ENCODE measurements at regions not wholly inside any gene's neighbourhood (a gene's known extent, or its start where the extent isn't known, plus 50 kb on each side); places are given as distances from the start of the nearest gene placed in this dataset.
"Not testable (repeated sequence)": the region's sequence is repeated elsewhere in the genome, so short reads cannot be mapped to it uniquely, and the experiment has no call there.

- in situ Hi-C loops (cut with HindIII; ENCODE audit: low sequenced_read_pairs); DNase-seq (ENCODE audit: low spot score): not testable (repeated sequence)
These were observed 62.3 kb upstream of the PLGLB2 start for GRCh38 chr2:87685558-87685957.

DNA sequence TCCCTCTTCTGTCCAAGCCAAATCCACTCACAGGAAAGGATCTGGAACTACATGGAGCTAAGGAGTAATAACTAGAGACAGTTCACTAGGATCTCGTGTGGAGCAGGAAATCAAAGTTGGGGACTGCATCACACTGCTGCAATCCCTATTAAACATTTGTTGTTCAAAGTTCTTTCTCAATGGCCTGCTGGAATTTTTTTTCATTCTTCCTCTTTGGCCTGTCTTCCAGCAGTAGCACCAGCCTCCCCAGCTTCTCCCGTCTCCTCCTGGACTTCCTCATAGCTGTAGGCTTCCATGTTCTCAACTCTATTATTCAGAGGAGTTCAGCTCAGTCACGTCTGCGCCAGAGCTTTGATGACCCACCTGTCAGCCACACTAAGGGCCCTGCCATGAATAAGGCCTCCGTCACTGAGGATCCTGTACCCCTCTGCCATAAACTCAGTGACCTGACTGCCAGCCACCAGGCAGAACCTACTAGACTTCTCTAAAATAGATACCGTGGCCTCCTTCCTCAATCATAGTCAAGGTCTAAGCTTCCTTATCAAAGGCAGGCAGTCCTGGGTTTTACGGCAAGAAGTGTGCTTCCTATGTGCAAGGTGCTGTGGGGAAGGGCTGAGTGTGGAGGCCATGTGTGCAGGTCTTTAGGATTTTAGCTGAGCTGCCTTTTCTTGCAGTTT lies 60.9 kb upstream of the PLGLB2 start:
- DNase-seq (ENCODE audit: low spot score); in situ Hi-C loops (cut with HindIII; ENCODE audit: low sequenced_read_pairs): not testable (repeated sequence)

- in situ Hi-C loops (cut with HindIII; ENCODE audit: low sequenced_read_pairs); DNase-seq (ENCODE audit: low spot score): not testable (repeated sequence)
These were observed 60.2 kb upstream of the PLGLB2 start for GRCh38 chr2:87687550-87688270.

DNA sequence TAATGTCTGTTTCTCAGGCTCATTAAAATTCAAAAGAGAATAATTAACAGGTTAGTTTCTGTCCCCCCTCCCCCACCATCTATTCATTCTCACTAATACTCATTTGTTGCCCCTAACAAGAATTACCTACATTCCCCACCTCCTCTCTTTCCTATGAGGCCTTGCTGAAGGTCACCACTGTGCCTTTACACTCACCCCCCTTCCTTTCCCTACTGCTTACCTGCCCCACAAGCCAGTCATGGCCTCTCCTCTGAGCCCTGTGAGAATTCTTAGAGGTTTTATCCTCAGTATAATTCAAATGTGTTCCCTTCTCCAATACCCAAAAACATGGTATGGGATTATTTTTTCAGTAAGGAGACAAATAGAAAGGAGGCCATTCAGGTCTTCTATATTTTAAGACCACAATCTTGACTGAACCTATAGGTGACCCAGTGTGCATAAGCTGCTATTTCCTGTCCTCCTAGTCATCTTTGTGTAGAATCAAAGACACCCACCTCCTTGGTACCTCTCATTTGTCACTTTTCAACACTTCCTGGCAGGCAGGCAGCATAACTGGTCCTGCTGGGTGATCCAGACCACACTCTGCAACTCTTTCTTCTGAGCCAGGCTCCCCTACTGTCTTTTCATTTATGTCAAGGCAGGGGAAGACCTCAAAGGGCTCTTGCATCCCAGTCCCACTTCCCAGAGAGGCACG lies 55.8 kb upstream of the PLGLB2 start:
- DNase-seq (ENCODE audit: low spot score); in situ Hi-C loops (cut with HindIII; ENCODE audit: low sequenced_read_pairs): not testable (repeated sequence)

DNA sequence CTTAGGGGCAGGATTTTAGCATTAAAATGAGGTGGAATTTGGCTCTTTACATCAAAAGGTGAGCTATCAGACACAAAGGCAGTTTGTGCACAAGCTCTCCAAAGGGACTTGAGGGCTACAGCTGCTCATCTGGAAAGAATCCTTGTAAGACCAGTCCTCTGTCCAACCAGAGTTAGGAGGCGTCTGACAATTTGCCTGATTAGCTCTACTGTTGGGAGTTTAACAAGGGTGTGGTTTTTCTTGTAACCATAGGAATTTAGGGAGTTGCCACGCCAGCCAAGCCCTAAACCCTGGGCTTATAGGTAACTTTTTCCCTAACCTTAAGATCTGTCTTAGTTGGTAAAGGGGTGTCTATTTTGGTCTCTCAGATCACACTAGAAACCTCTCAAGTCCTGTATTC lies 55.0 kb upstream of the PLGLB2 start:
- DNase-seq (ENCODE audit: low spot score); in situ Hi-C loops (cut with HindIII; ENCODE audit: low sequenced_read_pairs): not testable (repeated sequence)

GRCh38 chr2:87693882-87694281 lies 54.0 kb upstream of the PLGLB2 start:
- in situ Hi-C loops (cut with HindIII; ENCODE audit: low sequenced_read_pairs); DNase-seq (ENCODE audit: low spot score): not testable (repeated sequence)

DNA sequence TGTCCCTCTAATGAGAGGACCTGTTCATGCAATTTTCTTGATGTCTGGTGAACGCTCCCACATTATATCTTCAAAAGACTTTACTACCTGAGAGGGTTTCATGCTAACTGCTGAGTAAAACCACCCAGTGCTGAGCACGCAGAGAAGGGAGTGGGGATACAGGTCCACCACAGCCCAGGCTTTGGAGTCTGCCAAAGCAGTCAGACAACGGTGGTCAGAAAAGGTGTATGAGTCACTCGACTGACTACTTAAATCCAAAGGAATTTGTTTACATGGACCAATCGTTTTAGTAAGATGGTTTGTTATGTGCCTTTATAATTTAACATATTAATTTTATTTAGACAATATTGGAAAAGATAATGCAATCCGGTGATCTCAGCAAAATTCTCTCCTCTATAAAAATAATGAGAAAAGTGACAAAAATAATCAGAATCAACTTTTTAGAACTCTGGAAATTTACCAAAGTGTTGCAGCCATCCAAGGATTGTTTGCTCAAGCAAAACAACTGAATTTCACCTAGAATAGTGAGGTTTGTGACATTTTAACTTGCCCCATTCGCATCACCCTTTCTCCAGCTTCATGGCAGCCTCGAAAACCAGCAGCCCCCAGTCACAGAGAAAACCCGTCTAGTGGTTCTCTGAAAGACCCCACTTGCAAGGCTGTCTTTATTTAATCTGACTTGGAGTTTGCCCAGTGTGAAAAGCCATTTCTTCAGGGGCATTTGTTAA lies 52.1 kb upstream of the PLGLB2 start:
- DNase-seq (ENCODE audit: low spot score); in situ Hi-C loops (cut with HindIII; ENCODE audit: low sequenced_read_pairs): not testable (repeated sequence)
